Tibial nerve (tissue), 4 donors: ENCODE measurements at regions not wholly inside any gene's neighbourhood (a gene's known extent, or its start where the extent isn't known, plus 50 kb on each side); places are given as distances from the start of the nearest gene placed in this dataset.

Experiments used
- EP300 ChIP-seq, 2 donors: sonication (generic); formaldehyde crosslinking; IDR thresholded peaks; one replicate each; pipeline ENCODE4 v1.6.1; 2017; ENCODE audit warnings: antibody characterized with exemption in 2 of 2, mild to moderate bottlenecking in 1 of 2
- POLR2A ChIP-seq, 2 donors: fragments of 450-650 bp; IDR thresholded peaks; one replicate each; pipeline ENCODE4 v1.6.1; 2017; ENCODE audit warnings: antibody characterized with exemption in 2 of 2, mild to moderate bottlenecking in 2 of 2, moderate library complexity in 2 of 2
- TF ChIP-seq, protein P1 (sequence below), 5 experiments: fragments of 200-600 bp in 3 of 5; fragments of 450-650 bp in 2 of 5; sonication (generic) in 3 of 5; IDR thresholded peaks; one replicate each; pipeline ENCODE4 v1.5.1; 2016 to 2019; ENCODE audit warnings: antibody characterized with exemption in 5 of 5, mild to moderate bottlenecking in 3 of 5, moderate library complexity in 2 of 5

DNA sequence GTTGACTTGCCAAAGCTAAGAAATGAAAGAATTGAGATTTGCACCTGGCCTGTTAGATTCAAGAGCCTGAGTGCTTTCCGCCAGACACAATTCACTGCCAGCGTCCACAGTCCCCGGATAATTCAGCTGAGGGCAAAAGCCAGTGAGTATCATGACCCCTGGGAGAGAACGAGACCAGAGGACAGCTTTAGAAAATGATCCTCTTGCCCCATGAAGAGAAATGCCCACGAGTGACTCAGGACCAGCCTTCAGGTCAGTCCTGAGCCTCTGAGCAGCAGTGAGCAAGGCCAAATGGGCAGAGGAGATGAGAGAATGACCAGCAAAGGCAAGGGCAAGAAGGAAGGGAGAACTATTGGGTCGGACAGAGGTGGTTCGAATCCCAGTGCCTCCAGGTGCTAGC is 273.5 kb downstream of the FAM43A start:
- TF ChIP-seq EP300 (IDR thresholded peaks at IDR 0.05) (no peak), POLR2A (IDR thresholded peaks at IDR 0.05) (no peak)
- TF ChIP-seq, protein P1, sequence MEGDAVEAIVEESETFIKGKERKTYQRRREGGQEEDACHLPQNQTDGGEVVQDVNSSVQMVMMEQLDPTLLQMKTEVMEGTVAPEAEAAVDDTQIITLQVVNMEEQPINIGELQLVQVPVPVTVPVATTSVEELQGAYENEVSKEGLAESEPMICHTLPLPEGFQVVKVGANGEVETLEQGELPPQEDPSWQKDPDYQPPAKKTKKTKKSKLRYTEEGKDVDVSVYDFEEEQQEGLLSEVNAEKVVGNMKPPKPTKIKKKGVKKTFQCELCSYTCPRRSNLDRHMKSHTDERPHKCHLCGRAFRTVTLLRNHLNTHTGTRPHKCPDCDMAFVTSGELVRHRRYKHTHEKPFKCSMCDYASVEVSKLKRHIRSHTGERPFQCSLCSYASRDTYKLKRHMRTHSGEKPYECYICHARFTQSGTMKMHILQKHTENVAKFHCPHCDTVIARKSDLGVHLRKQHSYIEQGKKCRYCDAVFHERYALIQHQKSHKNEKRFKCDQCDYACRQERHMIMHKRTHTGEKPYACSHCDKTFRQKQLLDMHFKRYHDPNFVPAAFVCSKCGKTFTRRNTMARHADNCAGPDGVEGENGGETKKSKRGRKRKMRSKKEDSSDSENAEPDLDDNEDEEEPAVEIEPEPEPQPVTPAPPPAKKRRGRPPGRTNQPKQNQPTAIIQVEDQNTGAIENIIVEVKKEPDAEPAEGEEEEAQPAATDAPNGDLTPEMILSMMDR (IDR thresholded peaks at IDR 0.05) = no peak
